Type B pancreatic cell (in vitro differentiated cells): ENCODE measurements at regions not wholly inside any gene's neighbourhood (a gene's known extent, or its start where the extent isn't known, plus 50 kb on each side); places are given as distances from the start of the nearest gene placed in this dataset.
"Not testable (repeated sequence)": the region's sequence is repeated elsewhere in the genome, so short reads cannot be mapped to it uniquely, and the experiment has no call there.

Experiments
- DNase-seq: peaks from one replicate; pipeline ENCODE4 v3.0.0; 2021; ENCODE audit warnings: mixed read lengths; ENCODE audit not compliant: unreplicated experiment; ENCODE audit errors: extremely low spot score
- H3K27ac Mint-ChIP-seq: 2 replicates; pipeline ENCODE4 v1.8.0; 2021; ENCODE audit warnings: mild to moderate bottlenecking, mixed read lengths
- H3K27me3 Mint-ChIP-seq: 2 replicates; pipeline ENCODE4 v1.8.0; 2021; ENCODE audit warnings: mixed read lengths
- H3K36me3 Mint-ChIP-seq: 2 replicates; pipeline ENCODE4 v1.8.0; 2021; ENCODE audit warnings: mixed read lengths
- H3K4me1 Mint-ChIP-seq: one replicate; pipeline ENCODE4 v1.8.0; 2021; ENCODE audit warnings: mixed read lengths; ENCODE audit not compliant: unreplicated experiment
- H3K4me3 Mint-ChIP-seq: 2 replicates; pipeline ENCODE4 v1.8.0; 2021; ENCODE audit warnings: mild to moderate bottlenecking, mixed read lengths
- H3K9me3 Mint-ChIP-seq: 2 replicates; pipeline ENCODE4 v1.8.0; 2021; ENCODE audit warnings: mixed read lengths
- CTCF ChIP-seq: fragments of 200-600 bp; sonication (generic); conservative IDR thresholded peaks from 2 replicates; pipeline ENCODE4 v1.5.0; 2021; ENCODE audit warnings: antibody characterized with exemption, mild to moderate bottlenecking

- TF ChIP-seq CTCF: no peak
- H3K36me3 Mint-ChIP-seq: no peaks in the 10 kb centered on the region
- peaks cover 18% of the 10 kb centered on the region for H3K9me3 Mint-ChIP-seq
- no peaks in the 10 kb centered on the region for H3K27me3 Mint-ChIP-seq
- no peak for DNase-seq
- no peak overlapping the region for H3K4me3 Mint-ChIP-seq
- H3K27ac Mint-ChIP-seq: no peak overlapping the region
- H3K4me1 Mint-ChIP-seq: no peaks in the 10 kb centered on the region
These were observed 507.9 kb upstream of the FANCL start for GRCh38 chr2:58749041-58749440.

- H3K27me3 Mint-ChIP-seq, DNase-seq, H3K4me3 Mint-ChIP-seq, H3K36me3 Mint-ChIP-seq, H3K27ac Mint-ChIP-seq, H3K4me1 Mint-ChIP-seq, H3K9me3 Mint-ChIP-seq: not testable (repeated sequence)
These were observed 504.2 kb upstream of the FANCL start for GRCh38 chr2:58745334-58745733.

- TF ChIP-seq CTCF: no peak
- Mint-ChIP-seq H3K27ac (no peak overlapping the region), H3K27me3 (no peaks in the 10 kb centered on the region), H3K4me1 (no peaks in the 10 kb centered on the region), H3K9me3 (peaks cover 5% of the 10 kb centered on the region), H3K36me3 (no peaks in the 10 kb centered on the region), H3K4me3 (no peak overlapping the region)
- no peak for DNase-seq
These were observed 499.3 kb upstream of the FANCL start for GRCh38 chr2:58740426-58740825.

GRCh38 chr2:58739033-58739432, 497.9 kb upstream of the FANCL start:
- Mint-ChIP-seq H3K27ac (no peak overlapping the region), H3K4me1 (no peaks in the 10 kb centered on the region), H3K9me3 (no peaks in the 10 kb centered on the region), H3K27me3 (no peaks in the 10 kb centered on the region), H3K4me3 (no peak overlapping the region), H3K36me3 (no peaks in the 10 kb centered on the region)
- TF ChIP-seq CTCF: no peak
- no peak for DNase-seq

- no peak for TF ChIP-seq CTCF
- no peak for DNase-seq
These were observed 493.2 kb upstream of the FANCL start for GRCh38 chr2:58734365-58734764.

GRCh38 chr2:58732999-58733398, 491.9 kb upstream of the FANCL start:
- no peak for DNase-seq
- no peak for TF ChIP-seq CTCF
- Mint-ChIP-seq H3K4me3 (no peak overlapping the region), H3K27me3 (no peaks in the 10 kb centered on the region), H3K27ac (no peak overlapping the region), H3K9me3 (no peaks in the 10 kb centered on the region), H3K36me3 (no peaks in the 10 kb centered on the region), H3K4me1 (peaks cover 10% of the 10 kb centered on the region)

More at GRCh38 chr2:58734365-58734764, 493.2 kb upstream of the FANCL start:
- H3K27ac Mint-ChIP-seq: no peak overlapping the region
- no peaks in the 10 kb centered on the region for H3K9me3 Mint-ChIP-seq
- no peaks in the 10 kb centered on the region for H3K27me3 Mint-ChIP-seq
- no peaks in the 10 kb centered on the region for H3K36me3 Mint-ChIP-seq
- no peak overlapping the region for H3K4me3 Mint-ChIP-seq
- peaks cover 10% of the 10 kb centered on the region for H3K4me1 Mint-ChIP-seq
